Cardiac muscle cell (in vitro differentiated cells and primary cell): ENCODE measurements at regions not wholly inside any gene's neighbourhood (a gene's known extent, or its start where the extent isn't known, plus 50 kb on each side); places are given as distances from the start of the nearest gene placed in this dataset.

Experiments used
- DNase-seq, 2 donors: peaks; one replicate each; pipeline versions ENCODE4 v3.0.0 to v3.0.0-alpha.2; 2010 to 2017; ENCODE audit warnings: low read depth in 1 of 2, low spot score in 1 of 2
- H3K27ac ChIP-seq: fragments of 200-600 bp; sonication (generic); 2 replicates; pipeline ENCODE4 v1.5.1; 2016
- H3K27me3 ChIP-seq: fragments of 200-600 bp; sonication (generic); 2 replicates; pipeline ENCODE4 v1.6.0; 2016; ENCODE audit warnings: control low read depth
- H3K36me3 ChIP-seq: fragments of 200-600 bp; sonication (generic); 2 replicates; pipeline ENCODE4 v1.5.1; 2016; ENCODE audit warnings: control low read depth
- H3K4me1 ChIP-seq: fragments of 200-600 bp; sonication (generic); 2 replicates; pipeline ENCODE4 v1.8.1; 2017; ENCODE audit warnings: low read depth, mild to moderate bottlenecking, mixed run types
- H3K4me3 ChIP-seq: fragments of 200-600 bp; sonication (generic); 2 replicates; pipeline ENCODE4 v1.5.1; 2016; ENCODE audit warnings: mild to moderate bottlenecking
- H3K9me3 ChIP-seq: fragments of 200-600 bp; sonication (generic); 2 replicates; pipeline ENCODE4 v1.5.1; 2017; ENCODE audit warnings: low read depth, mild to moderate bottlenecking, control low read depth
- CTCF ChIP-seq: IDR thresholded peaks from 2 replicates; pipeline ENCODE4 v1.5.1; 2012; ENCODE audit warnings: low read depth, mild to moderate bottlenecking, low read length

- Histone ChIP-seq H3K36me3 (no peaks in the 10 kb centered on the region), H3K27ac (no peak overlapping the region), H3K27me3 (peaks cover 6% of the 10 kb centered on the region), H3K4me1 (peaks cover 4% of the 10 kb centered on the region), H3K9me3 (no peaks in the 10 kb centered on the region), H3K4me3 (no peak overlapping the region)
- no peak for DNase-seq
- TF ChIP-seq CTCF: no peak
These were observed 541.9 kb upstream of the CDH11 start for GRCh38 chr16:65663774-65664173.

- DNase-seq: no peak
- TF ChIP-seq CTCF: no peak
- Histone ChIP-seq H3K27ac (no peak overlapping the region), H3K36me3 (no peaks in the 10 kb centered on the region), H3K4me3 (no peak overlapping the region), H3K9me3 (no peaks in the 10 kb centered on the region), H3K4me1 (no peaks in the 10 kb centered on the region), H3K27me3 (peaks cover 6% of the 10 kb centered on the region)
These were observed 540.4 kb upstream of the CDH11 start for GRCh38 chr16:65662256-65662655.

GRCh38 chr16:65661558-65661957 lies 539.7 kb upstream of the CDH11 start:
- Histone ChIP-seq H3K4me1 (no peaks in the 10 kb centered on the region), H3K4me3 (no peak overlapping the region), H3K27ac (no peak overlapping the region), H3K9me3 (no peaks in the 10 kb centered on the region), H3K27me3 (peaks cover 6% of the 10 kb centered on the region), H3K36me3 (no peaks in the 10 kb centered on the region)
- no peak for DNase-seq
- TF ChIP-seq CTCF: no peak

- Histone ChIP-seq H3K27ac (no peak overlapping the region), H3K4me1 (no peaks in the 10 kb centered on the region), H3K27me3 (peaks cover 6% of the 10 kb centered on the region), H3K4me3 (no peak overlapping the region), H3K36me3 (no peaks in the 10 kb centered on the region), H3K9me3 (no peaks in the 10 kb centered on the region)
- DNase-seq: peak in 1 of 2 donors; percentile 25
- TF ChIP-seq CTCF: no peak
These were observed 538.5 kb upstream of the CDH11 start for GRCh38 chr16:65660390-65660789.

GRCh38 chr16:65659758-65660157 lies 537.9 kb upstream of the CDH11 start:
- no peak for DNase-seq
- no peak for TF ChIP-seq CTCF
- Histone ChIP-seq H3K4me3 (no peak overlapping the region), H3K4me1 (no peaks in the 10 kb centered on the region), H3K36me3 (no peaks in the 10 kb centered on the region), H3K27ac (no peak overlapping the region), H3K9me3 (no peaks in the 10 kb centered on the region), H3K27me3 (peaks cover 6% of the 10 kb centered on the region)

- Histone ChIP-seq H3K27ac (no peak overlapping the region), H3K4me3 (no peak overlapping the region), H3K27me3 (peaks cover 6% of the 10 kb centered on the region), H3K4me1 (no peaks in the 10 kb centered on the region), H3K36me3 (no peaks in the 10 kb centered on the region), H3K9me3 (no peaks in the 10 kb centered on the region)
- TF ChIP-seq CTCF: no peak
- DNase-seq: peak in 1 of 2 donors; percentile 65
These were observed 536.9 kb upstream of the CDH11 start for GRCh38 chr16:65658787-65659220.
